H1 (cell line): ENCODE measurements at regions not wholly inside any gene's neighbourhood (a gene's known extent, or its start where the extent isn't known, plus 50 kb on each side); places are given as distances from the start of the nearest gene placed in this dataset.

ENCODE experiments used
- CTCF ChIA-PET: fragments of 300-600 bp; sonication (Branson Sonifier 250); formaldehyde crosslinking; loops from one replicate; lab custom pipeline; 2021; ENCODE audit not compliant: partially characterized antibody; lab: Charles Lee
- POLR2A ChIA-PET: fragments of 300-600 bp; sonication (Branson Sonifier 250); formaldehyde crosslinking; loops from one replicate; lab custom pipeline; 2021; ENCODE audit warnings: inconsistent platforms; ENCODE audit not compliant: partially characterized antibody; lab: Charles Lee
- DNase-seq, 2 experiments: peaks; one replicate each; pipeline versions ENCODE4 v3.0.0 to v3.0.0-alpha.2; 2010 to 2022; ENCODE audit warnings: low spot score in 2 of 2, low read depth in 1 of 2, mixed read lengths in 1 of 2
- FAIRE-seq: peaks from 2 replicates; lab custom pipeline; 2011; peaks lifted over from hg19 to GRCh38; lab: Jason Lieb, UNC
- H2AFZ ChIP-seq: 2 replicates; pipeline ENCODE4 v1.8.1; 2012; ENCODE audit warnings: low read length, inconsistent platforms
- H2AK5ac ChIP-seq: 2 replicates; pipeline ENCODE4 v1.6.1; 2013; ENCODE audit warnings: low read depth, low read length
- H2BK120ac ChIP-seq: replicated peaks from 2 replicates; pipeline ENCODE3; 2013; ENCODE audit warnings: low read depth, low read length, inconsistent platforms
- H2BK12ac ChIP-seq: 2 replicates; pipeline ENCODE4 v1.6.1; 2013; ENCODE audit warnings: low read depth, low read length
- H2BK15ac ChIP-seq: 2 replicates; pipeline ENCODE4 v1.6.1; 2013; ENCODE audit warnings: low read length
- H2BK20ac ChIP-seq: 2 replicates; pipeline ENCODE4 v1.6.1; 2013; ENCODE audit warnings: low read length
- H2BK5ac ChIP-seq: 2 replicates; pipeline ENCODE4 v1.6.1; 2013; ENCODE audit warnings: low read depth, low read length
- H3K14ac ChIP-seq: 2 replicates; pipeline ENCODE4 v1.6.1; 2013; ENCODE audit warnings: inconsistent platforms; ENCODE audit not compliant: insufficient read length
- H3K18ac ChIP-seq: 2 replicates; pipeline ENCODE4 v1.6.1; 2013; ENCODE audit warnings: low read length; ENCODE audit errors: extremely low read depth
- H3K23ac ChIP-seq: 2 replicates; pipeline ENCODE4 v1.6.1; 2013; ENCODE audit warnings: inconsistent platforms; ENCODE audit not compliant: insufficient read length
- H3K23me2 ChIP-seq: 2 replicates; pipeline ENCODE4 v1.6.1; 2013; ENCODE audit warnings: low read depth, low read length
- H3K27ac ChIP-seq: 2 replicates; pipeline ENCODE4 v1.6.1; 2011; ENCODE audit warnings: low read depth, low read length, inconsistent platforms
- H3K27me3 ChIP-seq, 4 experiments: replicated peaks in 1 of 4; 1 replicate in 1 of 4; 2 replicates in 3 of 4; pipeline versions ENCODE4 v1.6.1 to v1.8.1; 2011 to 2013; ENCODE audit warnings: low read length in 3 of 4, mild to moderate bottlenecking in 3 of 4, inconsistent platforms in 2 of 4, mixed read lengths in 2 of 4, moderate library complexity in 1 of 4; ENCODE audit not compliant: control insufficient read depth in 3 of 4, insufficient read depth in 3 of 4; ENCODE audit errors: extremely low read depth in 1 of 4
- H3K36me3 ChIP-seq, 4 experiments: 2 replicates each; pipeline versions ENCODE4 v1.6.1 to v1.8.1; 2011 to 2013; ENCODE audit warnings: mild to moderate bottlenecking in 4 of 4, low read length in 3 of 4, moderate library complexity in 2 of 4, control low read depth in 1 of 4, inconsistent platforms in 1 of 4; ENCODE audit not compliant: insufficient read depth in 4 of 4, control insufficient read depth in 2 of 4
- H3K4ac ChIP-seq: replicated peaks from 2 replicates; pipeline ENCODE3; 2013; ENCODE audit warnings: low read length, low read depth, mixed read lengths, inconsistent platforms; ENCODE audit not compliant: insufficient read length
- H3K4me1 ChIP-seq, 4 experiments: replicated peaks in 1 of 4; 1 replicate in 1 of 4; 2 replicates in 3 of 4; pipeline versions ENCODE4 v1.6.1 to v1.8.1; 2011 to 2013; ENCODE audit warnings: low read length in 3 of 4, inconsistent platforms in 2 of 4, mixed read lengths in 1 of 4; ENCODE audit not compliant: insufficient read depth in 4 of 4, control insufficient read depth in 3 of 4
- H3K4me2 ChIP-seq, 2 experiments: 2 replicates each; pipeline versions ENCODE4 v1.6.1 to v1.8.1; 2011 to 2013; ENCODE audit warnings: low read depth in 2 of 2, low read length in 2 of 2, control low read depth in 1 of 2, inconsistent platforms in 1 of 2, mild to moderate bottlenecking in 1 of 2; ENCODE audit not compliant: insufficient read depth in 1 of 2
- H3K4me3 ChIP-seq, 4 experiments: fragments of 200-600, 300-600 bp in 1 of 4; sonication (generic), shearing (Covaris generic), sonication (Bioruptor Twin) in 1 of 4; 2 replicates each; pipeline versions ENCODE4 v1.5.1 to v1.8.1; 2011 to 2016; ENCODE audit warnings: low read length in 4 of 4, low read depth in 3 of 4, control low read depth in 2 of 4, inconsistent platforms in 2 of 4, mild to moderate bottlenecking in 2 of 4, mixed read lengths in 1 of 4, moderate library complexity in 1 of 4; ENCODE audit not compliant: insufficient read depth in 2 of 4; ENCODE audit errors: extremely low read depth in 1 of 4
- H3K56ac ChIP-seq: replicated peaks from 2 replicates; pipeline ENCODE3; 2013; ENCODE audit warnings: low read depth, mild to moderate bottlenecking, mixed read lengths, low read length, inconsistent platforms; ENCODE audit not compliant: insufficient read length
- H3K79me1 ChIP-seq: 2 replicates; pipeline ENCODE4 v1.6.1; 2013; ENCODE audit warnings: low read depth, low read length, control low read depth
- H3K79me2 ChIP-seq, 2 experiments: 2 replicates each; pipeline versions ENCODE4 v1.6.1 to v1.8.1; 2012 to 2013; ENCODE audit warnings: low read length in 2 of 2, mild to moderate bottlenecking in 2 of 2, inconsistent platforms in 1 of 2; ENCODE audit not compliant: insufficient read depth in 2 of 2, control insufficient read depth in 1 of 2
- H3K9ac ChIP-seq, 4 experiments: replicated peaks in 1 of 4; 1 replicate in 1 of 4; 2 replicates in 3 of 4; pipeline versions ENCODE4 v1.6.1 to v1.8.1; 2011 to 2013; ENCODE audit warnings: low read depth in 3 of 4, low read length in 3 of 4, control low read depth in 2 of 4, mild to moderate bottlenecking in 2 of 4, moderate library complexity in 2 of 4, inconsistent platforms in 1 of 4; ENCODE audit errors: extremely low read depth in 1 of 4
- H3K9me3 ChIP-seq, 2 experiments: 2 replicates each; pipeline versions ENCODE4 v1.6.1 to v1.8.1; 2012 to 2013; ENCODE audit warnings: mild to moderate bottlenecking in 2 of 2, moderate library complexity in 2 of 2, control low read depth in 1 of 2, inconsistent platforms in 1 of 2, low read depth in 1 of 2, low read length in 1 of 2, mixed read lengths in 1 of 2; ENCODE audit not compliant: insufficient read depth in 2 of 2
- H4K20me1 ChIP-seq, 2 experiments: replicated peaks in 1 of 2; 2 replicates each; pipeline versions ENCODE3 to v1.8.1; 2011 to 2013; ENCODE audit warnings: inconsistent platforms in 2 of 2, low read length in 2 of 2, mild to moderate bottlenecking in 1 of 2; ENCODE audit not compliant: insufficient read depth in 2 of 2, control insufficient read depth in 1 of 2
- H4K5ac ChIP-seq: 2 replicates; pipeline ENCODE4 v1.6.1; 2013; ENCODE audit warnings: low read length, low read depth, mixed read lengths, inconsistent platforms; ENCODE audit not compliant: insufficient read length
- H4K8ac ChIP-seq: 2 replicates; pipeline ENCODE4 v1.8.0; 2013; ENCODE audit warnings: mild to moderate bottlenecking, moderate library complexity, low read length, inconsistent platforms; ENCODE audit not compliant: insufficient read depth; ENCODE audit errors: extremely low read depth
- H4K91ac ChIP-seq: replicated peaks from 2 replicates; pipeline ENCODE3; 2013; ENCODE audit warnings: low read length, mixed read lengths, inconsistent platforms; ENCODE audit not compliant: insufficient read length
- RFX5 ChIP-seq: IDR thresholded peaks from 2 replicates; pipeline ENCODE4 v1.6.1; 2011; ENCODE audit warnings: low read depth, low read length, improper control_type of control experiment, borderline replicate concordance
- TAF1 ChIP-seq: IDR thresholded peaks from 2 replicates; pipeline ENCODE4 v1.6.1; 2011; ENCODE audit warnings: mild to moderate bottlenecking, low read depth, low read length
- WGBS, 2 experiments: shearing (Covaris generic) in 1 of 2; methylation state at CpG; one replicate each; pipeline versions ENCODE4 v1.1.6 to v1.1.7; 2013 to 2015; ENCODE audit warnings: low lambda C conversion rate in 2 of 2, mixed read lengths in 2 of 2, inconsistent platforms in 1 of 2, low coverage in 1 of 2, missing lambda C conversion rate in 1 of 2; ENCODE audit not compliant: insufficient replicate concordance in 2 of 2, insufficient coverage in 1 of 2, insufficient read length in 1 of 2; ENCODE audit errors: extremely low coverage in 1 of 2, missing lambda C conversion rate in 1 of 2; 5-methylcytosine and 5-hydroxymethylcytosine counted together

DNA sequence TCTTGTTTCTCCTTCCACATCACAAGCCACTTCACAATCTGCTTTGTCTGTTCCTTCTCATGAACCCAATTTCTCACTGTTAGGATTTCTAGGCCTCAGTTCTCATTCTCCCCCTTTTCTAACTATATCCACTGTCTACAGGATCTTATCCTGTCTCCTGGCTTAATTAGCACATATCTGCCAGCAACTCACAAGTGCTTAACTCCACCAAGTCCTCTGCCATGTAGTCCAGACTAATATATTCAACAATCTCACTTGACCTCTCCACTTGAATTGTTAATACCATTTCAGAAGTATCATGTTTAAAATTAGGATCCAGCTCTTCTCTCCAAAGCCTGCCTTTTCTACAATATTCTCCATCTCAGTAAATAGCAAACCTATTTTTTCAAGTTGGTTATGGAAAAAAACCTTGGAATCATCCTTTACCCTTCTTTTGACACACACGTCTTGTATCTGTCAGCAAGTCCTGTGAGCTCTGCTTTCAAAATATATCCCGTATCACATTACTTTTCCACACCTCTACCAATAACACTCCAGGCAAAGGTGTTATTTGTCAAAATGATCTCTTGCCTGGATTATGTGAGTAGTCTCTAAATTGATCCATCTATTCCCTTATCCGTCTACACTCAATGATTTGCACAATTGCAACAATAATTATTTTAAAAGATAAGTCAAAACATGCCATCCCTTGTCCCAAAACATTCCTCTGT is 127.2 kb upstream of the SLIT2 start:
- ChIA-PET POLR2A (no interaction called here), CTCF (interaction anchor here (0.6 to 1.0 kb wide), 2 partner anchors 124 to 352 kb away, joined by 3 read pairs; no protein-coding TSS in a partner anchor)
- Histone ChIP-seq H3K4me2 (no peak overlapping the region), H2BK20ac (no peak overlapping the region), H3K79me2 (no peaks in the 10 kb centered on the region), H4K20me1 (no peaks in the 10 kb centered on the region), H3K27me3 (no peaks in the 10 kb centered on the region), H2BK12ac (no peak overlapping the region), H3K36me3 (no peaks in the 10 kb centered on the region), H3K79me1 (no peaks in the 10 kb centered on the region), H3K27ac (no peak overlapping the region), H3K9ac (no peak overlapping the region), H4K91ac (no peak overlapping the region), H3K18ac (no peak overlapping the region), H3K9me3 (no peaks in the 10 kb centered on the region), H4K8ac (no peak overlapping the region), H3K4ac (no peak overlapping the region), H2BK5ac (no peak overlapping the region), H3K4me3 (no peak overlapping the region), H3K14ac (peak overlapping the region; percentile 61), H2BK15ac (no peak overlapping the region), H2AFZ (no peak overlapping the region), H3K23ac (no peak overlapping the region), H3K56ac (no peak overlapping the region), H2BK120ac (no peak overlapping the region), H3K4me1 (no peaks in the 10 kb centered on the region), H3K23me2 (no peaks in the 10 kb centered on the region), H4K5ac (no peak overlapping the region), H2AK5ac (no peak overlapping the region)
- FAIRE-seq (no peak), DNase-seq (no peak)
- WGBS, 2 experiments = 93% methylated on average over 3 of the region's 3 CpGs; no CpG with 5 or more reads in 1 of the 2 experiments
- TF ChIP-seq TAF1 = no peak
- TF ChIP-seq RFX5 = no peak
